Glutamatergic neuron (in vitro differentiated cells): ENCODE measurements at regions not wholly inside any gene's neighbourhood (a gene's known extent, or its start where the extent isn't known, plus 50 kb on each side); places are given as distances from the start of the nearest gene placed in this dataset.

Experiments used
- DNase-seq: peaks from one replicate; pipeline ENCODE4 v3.0.0; 2022
- H3K27ac Mint-ChIP-seq: one replicate; pipeline ENCODE4 v1.8.0; 2020; ENCODE audit warnings: mild to moderate bottlenecking, mixed read lengths, inconsistent platforms; ENCODE audit not compliant: unreplicated experiment
- H3K27me3 Mint-ChIP-seq: one replicate; pipeline ENCODE4 v1.8.0; 2020; ENCODE audit warnings: mild to moderate bottlenecking, moderate library complexity, mixed read lengths, inconsistent platforms; ENCODE audit not compliant: unreplicated experiment
- H3K36me3 Mint-ChIP-seq: one replicate; pipeline ENCODE4 v1.8.0; 2020; ENCODE audit warnings: mild to moderate bottlenecking, mixed read lengths, inconsistent platforms; ENCODE audit not compliant: unreplicated experiment
- H3K4me1 Mint-ChIP-seq: one replicate; pipeline ENCODE4 v1.8.0; 2020; ENCODE audit warnings: mild to moderate bottlenecking, low read depth, mixed read lengths, inconsistent platforms; ENCODE audit not compliant: unreplicated experiment
- H3K4me3 Mint-ChIP-seq: one replicate; pipeline ENCODE4 v1.8.0; 2020; ENCODE audit warnings: mild to moderate bottlenecking, mixed read lengths, inconsistent platforms; ENCODE audit not compliant: unreplicated experiment
- H3K9me3 Mint-ChIP-seq: one replicate; pipeline ENCODE4 v1.8.0; 2020; ENCODE audit warnings: mild to moderate bottlenecking, moderate library complexity, mixed read lengths, inconsistent platforms; ENCODE audit not compliant: unreplicated experiment
- CTCF ChIP-seq: fragments of 200-600 bp; sonication (generic); IDR thresholded peaks from one replicate; pipeline ENCODE4 v1.5.0; 2021; ENCODE audit not compliant: partially characterized antibody, unreplicated experiment

DNA sequence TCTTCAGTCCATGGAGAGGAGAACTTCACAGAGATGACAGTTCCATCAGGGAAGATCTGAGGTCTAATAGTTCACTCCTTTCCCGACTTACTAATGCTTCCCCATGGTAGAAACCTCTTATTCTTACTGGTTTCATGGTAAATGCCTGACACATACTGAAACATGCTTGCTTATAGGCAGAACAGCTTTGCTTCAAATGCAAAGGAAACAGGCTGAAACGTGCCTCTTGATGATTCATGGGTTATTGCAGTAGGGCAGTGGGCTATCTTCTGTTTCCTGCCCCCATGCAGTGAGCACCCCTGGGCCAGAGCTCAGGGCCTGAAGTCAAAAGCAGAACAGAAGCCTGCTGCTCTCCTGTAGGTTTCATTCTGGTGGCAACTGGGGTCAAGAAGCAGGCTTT is 223.5 kb downstream of the RDH14 start:
- Mint-ChIP-seq H3K4me1 (no peaks in the 10 kb centered on the region), H3K27me3 (no peaks in the 10 kb centered on the region), H3K9me3 (no peaks in the 10 kb centered on the region), H3K27ac (no peak overlapping the region), H3K36me3 (no peaks in the 10 kb centered on the region), H3K4me3 (no peak overlapping the region)
- no peak for TF ChIP-seq CTCF
- DNase-seq, result no peak

DNA sequence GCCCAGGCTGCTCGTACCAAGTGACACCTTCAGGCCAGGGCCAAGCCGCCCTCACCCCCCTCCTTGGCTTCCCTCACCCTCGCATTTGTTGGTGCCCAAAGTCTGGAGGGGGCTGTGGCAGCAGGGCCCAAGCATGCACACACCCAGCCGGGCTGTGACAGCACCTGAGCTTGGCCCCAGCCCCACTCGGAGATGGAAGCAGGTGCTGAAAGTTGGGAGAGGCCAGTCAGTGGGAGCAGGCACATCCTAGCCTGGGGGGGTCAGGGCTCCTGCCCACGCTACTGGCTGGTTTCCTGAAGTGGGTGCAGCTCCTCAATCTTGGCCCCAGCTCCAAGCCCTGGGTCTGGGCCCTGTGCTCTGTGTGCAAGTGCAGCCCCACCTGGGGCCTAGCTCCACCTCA is 228.0 kb downstream of the RDH14 start:
- TF ChIP-seq CTCF, result no peak
- H3K36me3 Mint-ChIP-seq, result no peaks in the 10 kb centered on the region
- no peak overlapping the region for H3K27ac Mint-ChIP-seq
- H3K4me1 Mint-ChIP-seq, result no peaks in the 10 kb centered on the region
- H3K27me3 Mint-ChIP-seq, result no peaks in the 10 kb centered on the region
- no peak for DNase-seq
- no peak overlapping the region for H3K4me3 Mint-ChIP-seq
- no peaks in the 10 kb centered on the region for H3K9me3 Mint-ChIP-seq

- DNase-seq, result no peak
These were observed 235.3 kb downstream of the RDH14 start for GRCh38 chr2:18325118-18325517.

GRCh38 chr2:18319987-18320386 is 240.5 kb downstream of the RDH14 start:
- Mint-ChIP-seq H3K4me3 (no peak overlapping the region), H3K36me3 (no peaks in the 10 kb centered on the region), H3K4me1 (no peaks in the 10 kb centered on the region), H3K27me3 (no peaks in the 10 kb centered on the region), H3K27ac (no peak overlapping the region), H3K9me3 (no peaks in the 10 kb centered on the region)
- no peak for DNase-seq
- TF ChIP-seq CTCF, result no peak

More at GRCh38 chr2:18325118-18325517, 235.3 kb downstream of the RDH14 start:
- Mint-ChIP-seq H3K4me3 (no peak overlapping the region), H3K4me1 (no peaks in the 10 kb centered on the region), H3K27ac (no peak overlapping the region), H3K36me3 (no peaks in the 10 kb centered on the region), H3K9me3 (no peaks in the 10 kb centered on the region), H3K27me3 (no peaks in the 10 kb centered on the region)
- no peak for TF ChIP-seq CTCF

GRCh38 chr2:18317017-18317416 is 243.4 kb downstream of the RDH14 start:
- no peak for TF ChIP-seq CTCF
- DNase-seq, result no peak

More at GRCh38 chr2:18317017-18317416, 243.4 kb downstream of the RDH14 start:
- H3K4me1 Mint-ChIP-seq, result no peaks in the 10 kb centered on the region
- H3K27me3 Mint-ChIP-seq, result no peaks in the 10 kb centered on the region
- no peaks in the 10 kb centered on the region for H3K9me3 Mint-ChIP-seq
- no peak overlapping the region for H3K27ac Mint-ChIP-seq
- no peak overlapping the region for H3K4me3 Mint-ChIP-seq
- H3K36me3 Mint-ChIP-seq, result no peaks in the 10 kb centered on the region
